GM18870 (cell line): ENCODE measurements at regions not wholly inside any gene's neighbourhood (a gene's known extent, or its start where the extent isn't known, plus 50 kb on each side); places are given as distances from the start of the nearest gene placed in this dataset.
"Not testable (repeated sequence)": the region's sequence is repeated elsewhere in the genome, so short reads cannot be mapped to it uniquely, and the experiment has no call there.

ENCODE experiments used
- ATAC-seq: cut with Tn5 transposase; IDR thresholded peaks from one replicate; pipeline ENCODE4 v1.9.1; 2021; ENCODE audit warnings: moderate library complexity; ENCODE audit not compliant: unreplicated experiment

- no peak for ATAC-seq
Observed at GRCh38 chr16:22624800-22625533, 114.3 kb downstream of the NPIPB5 start.

- ATAC-seq = no peak
Observed at GRCh38 chr16:22625967-22626366, 115.3 kb downstream of the NPIPB5 start.

- ATAC-seq = no peak
Observed at GRCh38 chr16:22627043-22627442, 116.4 kb downstream of the NPIPB5 start.

GRCh38 chr16:22628994-22629393 lies 118.3 kb downstream of the NPIPB5 start:
- no peak for ATAC-seq

- no peak for ATAC-seq
Observed at GRCh38 chr16:22630242-22630641, 119.6 kb downstream of the NPIPB5 start.

GRCh38 chr16:22631264-22631663 lies 120.6 kb downstream of the NPIPB5 start:
- no peak for ATAC-seq

GRCh38 chr16:22632606-22633005 lies 121.9 kb downstream of the NPIPB5 start:
- no peak for ATAC-seq

GRCh38 chr16:22633280-22633679 lies 122.6 kb downstream of the NPIPB5 start:
- no peak for ATAC-seq

- no peak for ATAC-seq
Observed at GRCh38 chr16:22633799-22634198, 123.1 kb downstream of the NPIPB5 start.

GRCh38 chr16:22634954-22635353 lies 124.3 kb downstream of the NPIPB5 start:
- no peak for ATAC-seq

GRCh38 chr16:22635357-22635761 lies 124.7 kb downstream of the NPIPB5 start:
- no peak for ATAC-seq

- ATAC-seq = no peak
Observed at GRCh38 chr16:22635801-22636200, 125.1 kb downstream of the NPIPB5 start.

- ATAC-seq = no peak
Observed at GRCh38 chr16:22638393-22639206, 127.9 kb downstream of the NPIPB5 start.

- no peak for ATAC-seq
Observed at GRCh38 chr16:22641131-22641628, 130.5 kb downstream of the NPIPB5 start.

GRCh38 chr16:22642416-22643088 lies 131.9 kb downstream of the NPIPB5 start:
- ATAC-seq = no peak

- ATAC-seq = not testable (repeated sequence)
Observed at GRCh38 chr16:22643203-22643602, 132.5 kb downstream of the NPIPB5 start.

GRCh38 chr16:22643886-22644285 lies 133.2 kb downstream of the NPIPB5 start:
- ATAC-seq = no peak

- ATAC-seq = no peak
Observed at GRCh38 chr16:22645868-22646267, 135.2 kb downstream of the NPIPB5 start.

GRCh38 chr16:22646948-22647556 lies 136.4 kb downstream of the NPIPB5 start:
- ATAC-seq = no peak

- no peak for ATAC-seq
Observed at GRCh38 chr16:22648141-22648540, 137.4 kb downstream of the NPIPB5 start.

- no peak for ATAC-seq
Observed at GRCh38 chr16:22648941-22649340, 138.2 kb downstream of the NPIPB5 start.
